ENCODE measurements at regions not wholly inside any gene's neighbourhood (a gene's known extent, or its start where the extent isn't known, plus 50 kb on each side); places are given as distances from the start of the nearest gene placed in this dataset.

DNA sequence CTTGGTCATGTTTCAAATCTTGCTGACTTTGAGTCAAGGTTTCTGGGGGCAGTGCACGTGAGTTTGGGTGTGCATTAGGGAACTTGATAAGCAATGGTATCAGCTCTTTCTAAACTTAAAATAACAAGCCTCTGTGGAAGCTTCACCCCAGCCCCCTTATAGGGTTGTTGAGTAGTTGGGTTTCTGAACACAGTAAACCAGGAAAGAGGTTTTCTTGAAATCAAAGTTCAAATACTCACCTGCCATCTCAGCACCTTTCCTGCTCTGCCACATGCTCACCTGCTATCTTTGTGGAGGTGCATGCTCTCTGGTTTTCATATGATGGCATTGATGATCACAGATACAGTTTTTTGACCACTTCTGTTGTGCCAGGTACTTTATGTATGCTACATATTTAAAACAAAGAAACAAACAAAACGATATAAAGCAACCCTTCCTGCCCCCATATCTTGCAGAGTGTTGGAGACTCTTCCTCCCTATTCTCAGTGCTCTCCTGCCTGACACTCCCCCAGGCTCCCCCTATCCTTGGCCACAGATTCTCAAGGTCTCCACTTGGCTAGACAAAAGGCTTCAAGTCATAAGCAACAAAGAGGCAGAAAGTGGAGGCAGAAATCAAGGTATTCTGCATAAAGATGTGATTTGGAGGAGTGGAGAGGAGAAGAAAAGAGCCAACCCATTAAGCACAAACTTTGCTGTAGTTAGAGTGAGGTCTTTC lies 360.6 kb downstream of the CYRIA start:
- TF ChIP-seq YY1 (IDR thresholded peaks at IDR 0.05; ENCODE audit: insufficient read depth, insufficient read length) (no peak), SUZ12 (IDR thresholded peaks at IDR 0.05; ENCODE audit: extremely low read depth, insufficient read depth, insufficient read length) (no peak)
